Thyroid gland (tissue), 4 donors: ENCODE measurements at regions not wholly inside any gene's neighbourhood (a gene's known extent, or its start where the extent isn't known, plus 50 kb on each side); places are given as distances from the start of the nearest gene placed in this dataset.

Experiments used
- POLR2A ChIP-seq, 2 donors: fragments of 450-650 bp; IDR thresholded peaks; one replicate each; pipeline ENCODE4 v1.6.1; 2017; ENCODE audit warnings: antibody characterized with exemption in 2 of 2, mild to moderate bottlenecking in 2 of 2, moderate library complexity in 1 of 2
- TF ChIP-seq, protein P1 (sequence below), 6 experiments: fragments of 200-600 bp in 3 of 6; fragments of 450-650 bp in 3 of 6; sonication (generic) in 3 of 6; IDR thresholded peaks; one replicate each; pipeline ENCODE4 v1.5.1; 2016 to 2019; ENCODE audit warnings: antibody characterized with exemption in 6 of 6, mild to moderate bottlenecking in 2 of 6, inconsistent platforms in 1 of 6, moderate library complexity in 1 of 6

GRCh38 chr10:31635415-31636065 is 293.1 kb downstream of the ARHGAP12 start:
- TF ChIP-seq, protein P1, sequence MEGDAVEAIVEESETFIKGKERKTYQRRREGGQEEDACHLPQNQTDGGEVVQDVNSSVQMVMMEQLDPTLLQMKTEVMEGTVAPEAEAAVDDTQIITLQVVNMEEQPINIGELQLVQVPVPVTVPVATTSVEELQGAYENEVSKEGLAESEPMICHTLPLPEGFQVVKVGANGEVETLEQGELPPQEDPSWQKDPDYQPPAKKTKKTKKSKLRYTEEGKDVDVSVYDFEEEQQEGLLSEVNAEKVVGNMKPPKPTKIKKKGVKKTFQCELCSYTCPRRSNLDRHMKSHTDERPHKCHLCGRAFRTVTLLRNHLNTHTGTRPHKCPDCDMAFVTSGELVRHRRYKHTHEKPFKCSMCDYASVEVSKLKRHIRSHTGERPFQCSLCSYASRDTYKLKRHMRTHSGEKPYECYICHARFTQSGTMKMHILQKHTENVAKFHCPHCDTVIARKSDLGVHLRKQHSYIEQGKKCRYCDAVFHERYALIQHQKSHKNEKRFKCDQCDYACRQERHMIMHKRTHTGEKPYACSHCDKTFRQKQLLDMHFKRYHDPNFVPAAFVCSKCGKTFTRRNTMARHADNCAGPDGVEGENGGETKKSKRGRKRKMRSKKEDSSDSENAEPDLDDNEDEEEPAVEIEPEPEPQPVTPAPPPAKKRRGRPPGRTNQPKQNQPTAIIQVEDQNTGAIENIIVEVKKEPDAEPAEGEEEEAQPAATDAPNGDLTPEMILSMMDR (IDR thresholded peaks at IDR 0.05), result no peak
- no peak for TF ChIP-seq POLR2A (IDR thresholded peaks at IDR 0.05)
